ENCODE measurements at regions not wholly inside any gene's neighbourhood (a gene's known extent, or its start where the extent isn't known, plus 50 kb on each side); places are given as distances from the start of the nearest gene placed in this dataset.

- peaks cover 11% of the 10 kb centered on the region for H3K9me2 ChIP-seq (ENCODE audit: insufficient read depth)
- H3K27ac Mint-ChIP-seq, result no peak overlapping the region
- peaks cover 3% of the 10 kb centered on the region for H3K27me3 Mint-ChIP-seq (ENCODE audit: insufficient read depth, low read depth, poor library complexity)
- no peak overlapping the region for H3K4me3 Mint-ChIP-seq
- H3K79me2 ChIP-seq (replicated peaks; ENCODE audit: insufficient read depth), result no peaks in the 10 kb centered on the region
- H3K27ac ChIP-seq (ENCODE audit: low read depth), result no peak overlapping the region
- H3K4me1 ChIP-seq (ENCODE audit: insufficient read depth), result no peaks in the 10 kb centered on the region
- no peaks in the 10 kb centered on the region for H3K36me3 Mint-ChIP-seq (ENCODE audit: low read depth)
- H3K9me3 Mint-ChIP-seq, result no peaks in the 10 kb centered on the region
- no peaks in the 10 kb centered on the region for H3K27me3 ChIP-seq (ENCODE audit: insufficient read depth)
- H3F3A ChIP-seq (replicated peaks; ENCODE audit: low read depth), result no peaks in the 10 kb centered on the region
- no peak for TF ChIP-seq ZNF114 (CRISPR knock-in tag; IDR thresholded peaks at IDR 0.05)
- no peak for TF ChIP-seq JUNB (IDR thresholded peaks at IDR 0.05; ENCODE audit: unreplicated experiment)
- no peak for TF ChIP-seq STAT1 (IDR thresholded peaks at IDR 0.05; ENCODE audit: unreplicated experiment)
- no peak for TF ChIP-seq NANOG (IDR thresholded peaks at IDR 0.05; ENCODE audit: borderline replicate concordance)
- TF ChIP-seq CREB1 (CRISPR knock-in tag; IDR thresholded peaks at IDR 0.05; ENCODE audit: low read depth), result no peak
- no peak for TF ChIP-seq ZNF331 (CRISPR knock-in tag; IDR thresholded peaks at IDR 0.05; ENCODE audit: low read depth)
- TF ChIP-seq EZH2 (IDR thresholded peaks at IDR 0.05; ENCODE audit: low read depth, unreplicated experiment), result no peak
- H4K20me1 ChIP-seq (replicated peaks; ENCODE audit: insufficient read depth), result no peaks in the 10 kb centered on the region
- no peaks in the 10 kb centered on the region for H3K4me1 Mint-ChIP-seq
- ATAC-seq, result no peak
- H3K4me2 ChIP-seq, result no peak overlapping the region
- DNase-seq (ENCODE audit: low spot score), result no peak
- no peaks in the 10 kb centered on the region for H3K36me3 ChIP-seq (ENCODE audit: insufficient read depth)
- no peak overlapping the region for H3K4me3 ChIP-seq
- H2AFZ ChIP-seq, result no peak overlapping the region
Observed at GRCh38 chr4:62327612-62328297, 1127.6 kb downstream of the ADGRL3 start.

- no peaks in the 10 kb centered on the region for H3K36me3 ChIP-seq (ENCODE audit: insufficient read depth)
- no peaks in the 10 kb centered on the region for H3K79me2 ChIP-seq (replicated peaks; ENCODE audit: insufficient read depth)
- no peak for DNase-seq (ENCODE audit: low spot score)
- H4K20me1 ChIP-seq (replicated peaks; ENCODE audit: insufficient read depth), result no peaks in the 10 kb centered on the region
- H3K27me3 Mint-ChIP-seq (ENCODE audit: insufficient read depth, low read depth, poor library complexity), result peaks cover 1% of the 10 kb centered on the region
- no peak overlapping the region for H3K4me3 ChIP-seq
- H3K27ac ChIP-seq (ENCODE audit: low read depth), result no peak overlapping the region
- H2AFZ ChIP-seq, result no peak overlapping the region
- H3K9me3 Mint-ChIP-seq, result no peaks in the 10 kb centered on the region
- no peaks in the 10 kb centered on the region for H3K36me3 Mint-ChIP-seq (ENCODE audit: low read depth)
- H3K4me1 ChIP-seq (ENCODE audit: insufficient read depth), result no peaks in the 10 kb centered on the region
- H3K27me3 ChIP-seq (ENCODE audit: insufficient read depth), result no peaks in the 10 kb centered on the region
- H3K27ac Mint-ChIP-seq, result no peak overlapping the region
- H3F3A ChIP-seq (replicated peaks; ENCODE audit: low read depth), result no peaks in the 10 kb centered on the region
- no peak for ATAC-seq
- H3K9me2 ChIP-seq (ENCODE audit: insufficient read depth), result peaks cover 11% of the 10 kb centered on the region; the same call in 1 of the 2 replicates
- no peak overlapping the region for H3K4me3 Mint-ChIP-seq
- no peak overlapping the region for H3K4me2 ChIP-seq
- no peaks in the 10 kb centered on the region for H3K4me1 Mint-ChIP-seq
- no peak for TF ChIP-seq ZNF114 (CRISPR knock-in tag; IDR thresholded peaks at IDR 0.05)
- TF ChIP-seq ZNF462 (CRISPR knock-in tag; IDR thresholded peaks at IDR 0.05), result no peak
- TF ChIP-seq EZH2 (IDR thresholded peaks at IDR 0.05; ENCODE audit: low read depth, unreplicated experiment), result no peak
- no peak for TF ChIP-seq NANOG (IDR thresholded peaks at IDR 0.05; ENCODE audit: borderline replicate concordance)
- TF ChIP-seq JUNB (IDR thresholded peaks at IDR 0.05; ENCODE audit: unreplicated experiment), result no peak
- TF ChIP-seq STAT1 (IDR thresholded peaks at IDR 0.05; ENCODE audit: unreplicated experiment), result no peak
- no peak for TF ChIP-seq POLR2AphosphoS5 (IDR thresholded peaks at IDR 0.05; ENCODE audit: low read depth)
- no peak for TF ChIP-seq REST (IDR thresholded peaks at IDR 0.05; ENCODE audit: unreplicated experiment)
- TF ChIP-seq CREB1 (CRISPR knock-in tag; IDR thresholded peaks at IDR 0.05; ENCODE audit: low read depth), result no peak
Observed at GRCh38 chr4:62324215-62324614, 1124.1 kb downstream of the ADGRL3 start.
